SK-N-SH (cell line): ENCODE measurements at regions not wholly inside any gene's neighbourhood (a gene's known extent, or its start where the extent isn't known, plus 50 kb on each side); places are given as distances from the start of the nearest gene placed in this dataset.

Experiments
- CTCF ChIA-PET: fragments of 300-600, 350-600 bp; formaldehyde crosslinking; extraction: SDS; loops from one replicate; lab custom pipeline; 2021; lab: Yijun Ruan, JAX
- POLR2A ChIA-PET: fragments of 350-600 bp; sonication (Branson Sonifier 250); formaldehyde crosslinking; extraction: SDS; loops from one replicate; lab custom pipeline; 2020; ENCODE audit warnings: antibody characterized with exemption, inconsistent platforms; lab: Yijun Ruan, JAX
- DNase-seq: peaks from one replicate; pipeline ENCODE4 v3.0.0; 2012
- H2AFZ ChIP-seq: fragments of 200-600 bp; sonication (generic); 2 replicates; pipeline ENCODE4 v1.8.1; 2016; ENCODE audit warnings: antibody characterized with exemption, mild to moderate bottlenecking, low read depth
- H3F3A ChIP-seq: fragments of 200-600 bp; sonication (generic); replicated peaks from 2 replicates; pipeline ENCODE3; 2016; ENCODE audit warnings: antibody characterized with exemption, mild to moderate bottlenecking; ENCODE audit not compliant: insufficient read depth
- H3K27ac ChIP-seq, 2 experiments: fragments of 200-500 bp in 1 of 2; fragments of 200-600 bp in 1 of 2; sonication (Bioruptor generic) in 1 of 2; sonication (generic), shearing (Covaris generic) in 1 of 2; 2 replicates each; pipeline versions ENCODE4 v1.5.1 to v1.6.1; 2014 to 2016; ENCODE audit warnings: low read depth in 2 of 2, inconsistent platforms in 1 of 2, low read length in 1 of 2, mild to moderate bottlenecking in 1 of 2, mixed read lengths in 1 of 2
- H3K27me3 ChIP-seq: fragments of 200-600 bp; sonication (generic), shearing (Covaris generic); 2 replicates; pipeline ENCODE4 v1.6.1; 2016; ENCODE audit warnings: mixed run types; ENCODE audit not compliant: insufficient read depth
- H3K36me3 ChIP-seq, 2 experiments: fragments of 200-500 bp in 1 of 2; fragments of 200-600 bp in 1 of 2; sonication (Bioruptor generic) in 1 of 2; sonication (generic) in 1 of 2; replicated peaks in 1 of 2; 2 replicates each; pipeline versions ENCODE3 to v1.5.1; 2014 to 2016; ENCODE audit warnings: low read length in 1 of 2, mild to moderate bottlenecking in 1 of 2; ENCODE audit not compliant: insufficient read depth in 2 of 2, control insufficient read depth in 1 of 2
- H3K4me1 ChIP-seq, 2 experiments: fragments of 200-500 bp in 1 of 2; fragments of 200-600 bp in 1 of 2; sonication (Bioruptor generic) in 1 of 2; sonication (generic), shearing (Covaris generic) in 1 of 2; 2 replicates each; pipeline versions ENCODE4 v1.5.1 to v1.6.1; 2014 to 2016; ENCODE audit warnings: low read depth in 1 of 2, low read length in 1 of 2, mixed run types in 1 of 2; ENCODE audit not compliant: insufficient read depth in 2 of 2, control insufficient read depth in 1 of 2
- H3K4me2 ChIP-seq: fragments of 200-600 bp; sonication (generic), shearing (Covaris generic); 2 replicates; pipeline ENCODE4 v1.6.1; 2017; ENCODE audit warnings: mixed run types
- H3K4me3 ChIP-seq, 2 experiments: fragments of 200-500 bp in 1 of 2; fragments of 200-600 bp in 1 of 2; sonication (Bioruptor generic) in 1 of 2; sonication (generic), shearing (Covaris generic) in 1 of 2; 2 replicates each; pipeline versions ENCODE4 v1.5.1 to v1.8.1; 2014 to 2016; ENCODE audit warnings: low read depth in 2 of 2, inconsistent platforms in 1 of 2, low read length in 1 of 2, mild to moderate bottlenecking in 1 of 2, mixed read lengths in 1 of 2, moderate library complexity in 1 of 2
- H3K79me2 ChIP-seq: fragments of 200-600 bp; sonication (generic); 2 replicates; pipeline ENCODE4 v1.8.1; 2017; ENCODE audit warnings: mild to moderate bottlenecking; ENCODE audit not compliant: insufficient read depth
- H3K9ac ChIP-seq: fragments of 200-600 bp; sonication (generic); 2 replicates; pipeline ENCODE4 v1.6.1; 2017; ENCODE audit warnings: mixed run types
- H3K9me2 ChIP-seq: fragments of 200-600 bp; sonication (generic); 2 replicates; pipeline ENCODE4 v1.6.1; 2017; ENCODE audit warnings: mixed run types
- H3K9me3 ChIP-seq: fragments of 200-600 bp; sonication (generic); 2 replicates; pipeline ENCODE4 v1.6.1; 2017; ENCODE audit warnings: mixed run types, mild to moderate bottlenecking, moderate library complexity
- H4K20me1 ChIP-seq: fragments of 200-600 bp; sonication (generic); 2 replicates; pipeline ENCODE4 v1.6.1; 2017; ENCODE audit warnings: mild to moderate bottlenecking, mixed run types; ENCODE audit not compliant: insufficient read depth
- ELF1 ChIP-seq: IDR thresholded peaks from 2 replicates; pipeline ENCODE4 v1.4.0; 2012
- EP300 ChIP-seq, 2 experiments: IDR thresholded peaks; 2 replicates each; pipeline versions ENCODE4 v1.4.0 to v1.6.1; 2012; ENCODE audit warnings: borderline replicate concordance in 1 of 2, low read depth in 1 of 2, low read length in 1 of 2
- FOXJ3 ChIP-seq: sonication (generic); formaldehyde crosslinking; IDR thresholded peaks from 2 replicates; pipeline ENCODE4 v1.5.1; 2020; ENCODE audit warnings: mild to moderate bottlenecking, missing genetic modification reagents
- GABPA ChIP-seq: IDR thresholded peaks from 2 replicates; pipeline ENCODE4 v1.4.0; 2012; ENCODE audit warnings: low read depth, mild to moderate bottlenecking
- MEF2A ChIP-seq: IDR thresholded peaks from 2 replicates; pipeline ENCODE4 v1.4.0; 2012; ENCODE audit warnings: low read depth, borderline replicate concordance
- NRF1 ChIP-seq: IDR thresholded peaks from 2 replicates; pipeline ENCODE4 v1.6.1; 2012; ENCODE audit warnings: low read depth, mild to moderate bottlenecking, low read length
- POLR2AphosphoS5 ChIP-seq: IDR thresholded peaks from 2 replicates; pipeline ENCODE4 v1.6.1; 2012; ENCODE audit warnings: low read depth, low read length
- RAD21 ChIP-seq: IDR thresholded peaks from 2 replicates; pipeline ENCODE4 v1.6.1; 2012; ENCODE audit warnings: mild to moderate bottlenecking, low read length
- RCOR1 ChIP-seq: fragments of 150-350 bp; IDR thresholded peaks from 2 replicates; pipeline ENCODE4 v1.6.1; 2017; ENCODE audit warnings: antibody characterized with exemption, low read length
- RFX5 ChIP-seq: IDR thresholded peaks from 2 replicates; pipeline ENCODE4 v1.6.1; 2012; ENCODE audit warnings: mild to moderate bottlenecking, improper control_type of control experiment, low read length
- TAF1 ChIP-seq: IDR thresholded peaks from 2 replicates; pipeline ENCODE4 v1.6.1; 2012; ENCODE audit warnings: low read depth, mild to moderate bottlenecking, low read length, moderate library complexity, borderline replicate concordance
- TEAD4 ChIP-seq: IDR thresholded peaks from 2 replicates; pipeline ENCODE4 v1.4.0; 2012; ENCODE audit warnings: mild to moderate bottlenecking, borderline replicate concordance; ENCODE audit not compliant: insufficient read depth
- USF1 ChIP-seq: IDR thresholded peaks from 2 replicates; pipeline ENCODE4 v1.4.0; 2012; ENCODE audit warnings: low read depth, borderline replicate concordance
- YY1 ChIP-seq: IDR thresholded peaks from 2 replicates; pipeline ENCODE4 v1.4.0; 2012; ENCODE audit warnings: low read depth, mild to moderate bottlenecking
- WGBS: methylation state at CpG from one replicate; pipeline ENCODE4 v1.1.6; 2017; ENCODE audit warnings: low lambda C conversion rate; 5-methylcytosine and 5-hydroxymethylcytosine counted together
- TF ChIP-seq, protein P1 (sequence below): IDR thresholded peaks from 2 replicates; pipeline ENCODE4 v1.4.0; 2012; ENCODE audit warnings: low read depth, borderline replicate concordance
- TF ChIP-seq, protein P2 (sequence below): IDR thresholded peaks from 2 replicates; pipeline ENCODE4 v1.4.0; 2012; ENCODE audit warnings: low read depth
- TF ChIP-seq, protein P3 (sequence below): fragments of 200-600 bp; sonication (generic); IDR thresholded peaks from 2 replicates; pipeline ENCODE4 v1.6.1; 2017; ENCODE audit warnings: antibody characterized with exemption, mild to moderate bottlenecking, moderate library complexity
- TF ChIP-seq, protein P4 (sequence below): fragments of 150-350 bp; IDR thresholded peaks from 2 replicates; pipeline ENCODE4 v1.6.1; 2016; ENCODE audit warnings: mild to moderate bottlenecking, low read depth, low read length

GRCh38 chr5:24265306-24265705 lies 379.5 kb downstream of the CDH10 start:
- Histone ChIP-seq H2AFZ (no peak overlapping the region), H3K79me2 (no peaks in the 10 kb centered on the region), H3K9ac (no peak overlapping the region), H3K9me3 (no peaks in the 10 kb centered on the region), H3K9me2 (no peaks in the 10 kb centered on the region), H3F3A (no peaks in the 10 kb centered on the region), H4K20me1 (no peaks in the 10 kb centered on the region), H3K4me1 (no peaks in the 10 kb centered on the region), H3K4me3 (no peak overlapping the region), H3K27ac (no peak overlapping the region), H3K4me2 (no peak overlapping the region), H3K36me3 (no peaks in the 10 kb centered on the region), H3K27me3 (peaks cover 3% of the 10 kb centered on the region; the same call in 1 of the 2 replicates)
- WGBS = 13% methylated on average over 4 of the region's 4 CpGs
- no peak for TF ChIP-seq POLR2AphosphoS5
- TF ChIP-seq TAF1 = no peak
- TF ChIP-seq GABPA = no peak
- no peak for TF ChIP-seq USF1
- TF ChIP-seq MEF2A = no peak
- no peak for TF ChIP-seq RFX5
- TF ChIP-seq, protein P1, sequence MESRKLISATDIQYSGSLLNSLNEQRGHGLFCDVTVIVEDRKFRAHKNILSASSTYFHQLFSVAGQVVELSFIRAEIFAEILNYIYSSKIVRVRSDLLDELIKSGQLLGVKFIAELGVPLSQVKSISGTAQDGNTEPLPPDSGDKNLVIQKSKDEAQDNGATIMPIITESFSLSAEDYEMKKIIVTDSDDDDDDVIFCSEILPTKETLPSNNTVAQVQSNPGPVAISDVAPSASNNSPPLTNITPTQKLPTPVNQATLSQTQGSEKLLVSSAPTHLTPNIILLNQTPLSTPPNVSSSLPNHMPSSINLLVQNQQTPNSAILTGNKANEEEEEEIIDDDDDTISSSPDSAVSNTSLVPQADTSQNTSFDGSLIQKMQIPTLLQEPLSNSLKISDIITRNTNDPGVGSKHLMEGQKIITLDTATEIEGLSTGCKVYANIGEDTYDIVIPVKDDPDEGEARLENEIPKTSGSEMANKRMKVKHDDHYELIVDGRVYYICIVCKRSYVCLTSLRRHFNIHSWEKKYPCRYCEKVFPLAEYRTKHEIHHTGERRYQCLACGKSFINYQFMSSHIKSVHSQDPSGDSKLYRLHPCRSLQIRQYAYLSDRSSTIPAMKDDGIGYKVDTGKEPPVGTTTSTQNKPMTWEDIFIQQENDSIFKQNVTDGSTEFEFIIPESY = no peak
- no peak for TF ChIP-seq RAD21
- TF ChIP-seq, protein P2, sequence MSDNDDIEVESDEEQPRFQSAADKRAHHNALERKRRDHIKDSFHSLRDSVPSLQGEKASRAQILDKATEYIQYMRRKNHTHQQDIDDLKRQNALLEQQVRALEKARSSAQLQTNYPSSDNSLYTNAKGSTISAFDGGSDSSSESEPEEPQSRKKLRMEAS = no peak
- TF ChIP-seq, protein P3, sequence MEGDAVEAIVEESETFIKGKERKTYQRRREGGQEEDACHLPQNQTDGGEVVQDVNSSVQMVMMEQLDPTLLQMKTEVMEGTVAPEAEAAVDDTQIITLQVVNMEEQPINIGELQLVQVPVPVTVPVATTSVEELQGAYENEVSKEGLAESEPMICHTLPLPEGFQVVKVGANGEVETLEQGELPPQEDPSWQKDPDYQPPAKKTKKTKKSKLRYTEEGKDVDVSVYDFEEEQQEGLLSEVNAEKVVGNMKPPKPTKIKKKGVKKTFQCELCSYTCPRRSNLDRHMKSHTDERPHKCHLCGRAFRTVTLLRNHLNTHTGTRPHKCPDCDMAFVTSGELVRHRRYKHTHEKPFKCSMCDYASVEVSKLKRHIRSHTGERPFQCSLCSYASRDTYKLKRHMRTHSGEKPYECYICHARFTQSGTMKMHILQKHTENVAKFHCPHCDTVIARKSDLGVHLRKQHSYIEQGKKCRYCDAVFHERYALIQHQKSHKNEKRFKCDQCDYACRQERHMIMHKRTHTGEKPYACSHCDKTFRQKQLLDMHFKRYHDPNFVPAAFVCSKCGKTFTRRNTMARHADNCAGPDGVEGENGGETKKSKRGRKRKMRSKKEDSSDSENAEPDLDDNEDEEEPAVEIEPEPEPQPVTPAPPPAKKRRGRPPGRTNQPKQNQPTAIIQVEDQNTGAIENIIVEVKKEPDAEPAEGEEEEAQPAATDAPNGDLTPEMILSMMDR = no peak
- TF ChIP-seq FOXJ3 (CRISPR knock-in tag) = no peak
- TF ChIP-seq YY1 = no peak
- no peak for TF ChIP-seq EP300 (IDR thresholded peaks at IDR 0.05; ENCODE audit: borderline replicate concordance in 1 of 2, low read depth in 1 of 2, low read length in 1 of 2)
- TF ChIP-seq, protein P4, sequence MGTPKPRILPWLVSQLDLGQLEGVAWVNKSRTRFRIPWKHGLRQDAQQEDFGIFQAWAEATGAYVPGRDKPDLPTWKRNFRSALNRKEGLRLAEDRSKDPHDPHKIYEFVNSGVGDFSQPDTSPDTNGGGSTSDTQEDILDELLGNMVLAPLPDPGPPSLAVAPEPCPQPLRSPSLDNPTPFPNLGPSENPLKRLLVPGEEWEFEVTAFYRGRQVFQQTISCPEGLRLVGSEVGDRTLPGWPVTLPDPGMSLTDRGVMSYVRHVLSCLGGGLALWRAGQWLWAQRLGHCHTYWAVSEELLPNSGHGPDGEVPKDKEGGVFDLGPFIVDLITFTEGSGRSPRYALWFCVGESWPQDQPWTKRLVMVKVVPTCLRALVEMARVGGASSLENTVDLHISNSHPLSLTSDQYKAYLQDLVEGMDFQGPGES = no peak
- TF ChIP-seq RCOR1 = no peak
- no peak for TF ChIP-seq NRF1
- no peak for TF ChIP-seq TEAD4
- no peak for TF ChIP-seq ELF1
- DNase-seq = no peak
- CTCF ChIA-PET = no interaction called here
- POLR2A ChIA-PET = no interaction called here
